ENCODE measurements at regions not wholly inside any gene's neighbourhood (a gene's known extent, or its start where the extent isn't known, plus 50 kb on each side); places are given as distances from the start of the nearest gene placed in this dataset.

- WGBS (ENCODE audit: low lambda C conversion rate, missing lambda C conversion rate): 71% methylated on average over 11 of the region's 11 CpGs
- Histone ChIP-seq H3K27me3 (peaks cover 3% of the 10 kb centered on the region), H3K9me2 (replicated peaks; ENCODE audit: insufficient read depth) (no peaks in the 10 kb centered on the region), H3K4me1 (ENCODE audit: insufficient read depth) (no peaks in the 10 kb centered on the region), H4K20me1 (ENCODE audit: insufficient read depth, poor library complexity, severe bottlenecking) (no peaks in the 10 kb centered on the region), H3K9me3 (ENCODE audit: low read depth) (no peaks in the 10 kb centered on the region), H3K79me2 (no peaks in the 10 kb centered on the region), H3K36me3 (replicated peaks; ENCODE audit: insufficient read depth, low read depth) (no peaks in the 10 kb centered on the region), H3K4me2 (no peak overlapping the region), H3K27ac (no peak overlapping the region), H3K4me3 (no peak overlapping the region), H2AFZ (no peak overlapping the region)
- TF ChIP-seq EZH2 (IDR thresholded peaks at IDR 0.05; ENCODE audit: borderline replicate concordance) (no peak), CTCF (IDR thresholded peaks at IDR 0.05; ENCODE audit: poor library complexity) (no peak), EZH2phosphoT487 (IDR thresholded peaks at IDR 0.05; ENCODE audit: low read depth, severe bottlenecking, unreplicated experiment) (no peak)
- DNase-seq (ENCODE audit: low spot score): no peak
Observed at GRCh38 chr10:129134371-129134770, 332.7 kb upstream of the MGMT start.

DNA sequence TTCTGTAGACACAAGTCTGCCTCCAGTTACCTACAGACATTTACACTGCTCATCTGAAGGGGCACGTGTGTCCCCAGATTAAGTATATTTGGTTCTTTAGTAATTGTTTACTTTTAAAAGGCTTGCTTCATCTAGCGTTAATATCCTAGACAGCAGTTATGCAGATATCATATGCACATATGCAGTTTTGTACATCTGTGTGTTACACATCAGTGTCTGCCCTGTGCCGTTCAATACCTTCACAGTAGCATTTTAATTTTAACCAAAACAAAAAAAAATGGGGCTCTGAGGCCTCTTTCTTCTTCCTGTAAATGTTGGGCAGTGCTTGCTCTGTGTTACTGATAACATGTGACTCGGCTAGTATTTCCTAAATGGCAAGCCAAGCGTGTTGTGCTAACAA is 331.4 kb upstream of the MGMT start:
- Histone ChIP-seq H3K4me3 (no peak overlapping the region), H3K4me1 (ENCODE audit: insufficient read depth) (no peaks in the 10 kb centered on the region), H3K27ac (no peak overlapping the region), H3K9me3 (ENCODE audit: low read depth) (no peaks in the 10 kb centered on the region), H3K79me2 (no peaks in the 10 kb centered on the region), H3K36me3 (replicated peaks; ENCODE audit: insufficient read depth, low read depth) (no peaks in the 10 kb centered on the region), H4K20me1 (ENCODE audit: insufficient read depth, poor library complexity, severe bottlenecking) (no peaks in the 10 kb centered on the region), H3K27me3 (peaks cover 3% of the 10 kb centered on the region), H2AFZ (no peak overlapping the region), H3K9me2 (replicated peaks; ENCODE audit: insufficient read depth) (no peaks in the 10 kb centered on the region), H3K4me2 (no peak overlapping the region)
- no peak for TF ChIP-seq EZH2phosphoT487 (IDR thresholded peaks at IDR 0.05; ENCODE audit: low read depth, severe bottlenecking, unreplicated experiment)
- no peak for DNase-seq (ENCODE audit: low spot score)
- WGBS (ENCODE audit: low lambda C conversion rate, missing lambda C conversion rate): 41% methylated on average over 5 of the region's 5 CpGs

- TF ChIP-seq EZH2 (IDR thresholded peaks at IDR 0.05; ENCODE audit: borderline replicate concordance) (no peak), CTCF (IDR thresholded peaks at IDR 0.05; ENCODE audit: poor library complexity) (no peak), EZH2phosphoT487 (IDR thresholded peaks at IDR 0.05; ENCODE audit: low read depth, severe bottlenecking, unreplicated experiment) (no peak)
- Histone ChIP-seq H4K20me1 (ENCODE audit: insufficient read depth, poor library complexity, severe bottlenecking) (no peaks in the 10 kb centered on the region), H2AFZ (no peak overlapping the region), H3K9me2 (replicated peaks; ENCODE audit: insufficient read depth) (no peaks in the 10 kb centered on the region), H3K4me3 (no peak overlapping the region), H3K36me3 (replicated peaks; ENCODE audit: insufficient read depth, low read depth) (no peaks in the 10 kb centered on the region), H3K4me1 (ENCODE audit: insufficient read depth) (no peaks in the 10 kb centered on the region), H3K79me2 (no peaks in the 10 kb centered on the region), H3K27me3 (peaks cover 3% of the 10 kb centered on the region), H3K9me3 (ENCODE audit: low read depth) (no peaks in the 10 kb centered on the region), H3K4me2 (no peak overlapping the region), H3K27ac (no peak overlapping the region)
- 78% methylated on average over 9 of the region's 9 CpGs for WGBS (ENCODE audit: low lambda C conversion rate, missing lambda C conversion rate)
- no peak for DNase-seq (ENCODE audit: low spot score)
Observed at GRCh38 chr10:129136074-129136473, 331.0 kb upstream of the MGMT start.

GRCh38 chr10:129136951-129137350 is 330.1 kb upstream of the MGMT start:
- Histone ChIP-seq H2AFZ (no peak overlapping the region), H3K27ac (no peak overlapping the region), H3K4me2 (no peak overlapping the region), H3K79me2 (no peaks in the 10 kb centered on the region), H3K9me3 (ENCODE audit: low read depth) (no peaks in the 10 kb centered on the region), H3K4me1 (ENCODE audit: insufficient read depth) (no peaks in the 10 kb centered on the region), H3K36me3 (replicated peaks; ENCODE audit: insufficient read depth, low read depth) (no peaks in the 10 kb centered on the region), H3K27me3 (no peaks in the 10 kb centered on the region), H3K4me3 (no peak overlapping the region), H4K20me1 (ENCODE audit: insufficient read depth, poor library complexity, severe bottlenecking) (no peaks in the 10 kb centered on the region), H3K9me2 (replicated peaks; ENCODE audit: insufficient read depth) (no peaks in the 10 kb centered on the region)
- no peak for TF ChIP-seq CTCF (IDR thresholded peaks at IDR 0.05; ENCODE audit: poor library complexity)
- no peak for TF ChIP-seq EZH2phosphoT487 (IDR thresholded peaks at IDR 0.05; ENCODE audit: low read depth, severe bottlenecking, unreplicated experiment)
- no peak for TF ChIP-seq EZH2 (IDR thresholded peaks at IDR 0.05; ENCODE audit: borderline replicate concordance)
- WGBS (ENCODE audit: low lambda C conversion rate, missing lambda C conversion rate): 93% methylated on average over 19 of the region's 19 CpGs
- DNase-seq (ENCODE audit: low spot score): no peak
